Transverse colon (tissue), 4 donors: ENCODE measurements at regions not wholly inside any gene's neighbourhood (a gene's known extent, or its start where the extent isn't known, plus 50 kb on each side); places are given as distances from the start of the nearest gene placed in this dataset.

Experiments used
- DNase-seq: peaks from one replicate; pipeline ENCODE4 v3.0.0-alpha.2; 2019
- H3K27ac ChIP-seq, 4 donors: fragments of 200-600 bp; sonication (generic); 2 replicates each; pipeline ENCODE4 v1.5.1; 2016 to 2018; ENCODE audit warnings: inconsistent platforms in 4 of 4
- H3K27me3 ChIP-seq: fragments of 200-600 bp; sonication (generic); 2 replicates; pipeline ENCODE4 v1.5.1; 2017; ENCODE audit warnings: inconsistent platforms
- H3K36me3 ChIP-seq, 4 donors: fragments of 200-600 bp; sonication (generic); 2 replicates each; pipeline ENCODE4 v1.5.1; 2017 to 2019; ENCODE audit warnings: inconsistent platforms in 4 of 4
- H3K4me1 ChIP-seq, 4 donors: fragments of 200-600 bp; sonication (generic); 2 replicates each; pipeline ENCODE4 v1.5.1; 2017 to 2020; ENCODE audit warnings: inconsistent platforms in 4 of 4
- H3K4me3 ChIP-seq, 4 donors: fragments of 200-600 bp; sonication (generic); 1 replicate in 1 of 4; 2 replicates in 3 of 4; pipeline versions ENCODE4 v1.5.1 to v1.6.1; 2017 to 2019; ENCODE audit warnings: inconsistent platforms in 4 of 4
- H3K9me3 ChIP-seq, 2 donors: fragments of 200-600 bp; sonication (generic); 2 replicates each; pipeline ENCODE4 v1.5.1; 2017 to 2019; ENCODE audit warnings: inconsistent platforms in 2 of 2
- CTCF ChIP-seq, 5 experiments: fragments of 200-600 bp in 3 of 5; fragments of 450-650 bp in 2 of 5; sonication (generic) in 3 of 5; IDR thresholded peaks; 1 replicate in 2 of 5; 2 replicates in 3 of 5; pipeline ENCODE4 v1.5.1; 2016 to 2017; ENCODE audit warnings: antibody characterized with exemption in 5 of 5, inconsistent platforms in 3 of 5, mild to moderate bottlenecking in 2 of 5, moderate library complexity in 1 of 5
- EP300 ChIP-seq: sonication (generic); formaldehyde crosslinking; IDR thresholded peaks from one replicate; pipeline ENCODE4 v1.6.1; 2017; ENCODE audit warnings: antibody characterized with exemption, low read depth
- POLR2A ChIP-seq: fragments of 450-650 bp; IDR thresholded peaks from one replicate; pipeline ENCODE4 v1.6.1; 2016; ENCODE audit warnings: antibody characterized with exemption, mild to moderate bottlenecking, moderate library complexity
- POLR2AphosphoS5 ChIP-seq, 3 donors: sonication (generic); formaldehyde crosslinking; IDR thresholded peaks; one replicate each; pipeline ENCODE4 v1.6.1; 2016; ENCODE audit warnings: antibody characterized with exemption in 3 of 3
- WGBS, 2 donors: methylation state at CpG; one replicate each; pipeline ENCODE4 v1.1.5; 2018; ENCODE audit warnings: low coverage in 1 of 2; 5-methylcytosine and 5-hydroxymethylcytosine counted together
- in situ Hi-C, 4 donors: fragments of 200-750 bp; cut with MboI; loops; one replicate each; pipeline versions ENCODE4 v1.15.0 to v1.15.1; 2017; ENCODE audit warnings: low sequenced_read_pairs in 3 of 4, low pct_ligation_motif_present in 1 of 4, low pct_unique_long_range_greater_than_20kb in 1 of 4
- intact Hi-C: fragments of 100-400 bp; cut with DNase I; formaldehyde crosslinking; loops from one replicate; pipeline ENCODE4 v1.15.1; 2023; ENCODE audit warnings: low total_unique reads

- no peak for DNase-seq
- in situ Hi-C loops, result no loop called here
- no peak overlapping the region for H3K4me3 ChIP-seq
- H3K27me3 ChIP-seq, result no peaks in the 10 kb centered on the region
- H3K4me1 ChIP-seq, result no peaks in the 10 kb centered on the region
- H3K27ac ChIP-seq, result no peak overlapping the region
- TF ChIP-seq POLR2AphosphoS5 (IDR thresholded peaks at IDR 0.05) (no peak), POLR2A (no peak), EP300 (no peak), CTCF (IDR thresholded peaks at IDR 0.05) (no peak)
- intact Hi-C loops, result no loop called here
- no peaks in the 10 kb centered on the region for H3K36me3 ChIP-seq
- no peaks in the 10 kb centered on the region for H3K9me3 ChIP-seq
- 67% methylated on average over 1 of the region's 1 CpG for WGBS, 2 donors
Measured at GRCh38 chr3:30248423-30248822, 358.0 kb upstream of the TGFBR2 start.

- H3K27ac ChIP-seq, result no peak overlapping the region
- TF ChIP-seq CTCF (IDR thresholded peaks at IDR 0.05) (no peak), EP300 (no peak), POLR2A (no peak), POLR2AphosphoS5 (IDR thresholded peaks at IDR 0.05) (no peak)
- no peaks in the 10 kb centered on the region for H3K36me3 ChIP-seq
- DNase-seq, result no peak
- H3K9me3 ChIP-seq, result no peaks in the 10 kb centered on the region
- in situ Hi-C loops, result no loop called here
- H3K27me3 ChIP-seq, result no peaks in the 10 kb centered on the region
- intact Hi-C loops, result no loop called here
- no peak overlapping the region for H3K4me3 ChIP-seq
- no peaks in the 10 kb centered on the region for H3K4me1 ChIP-seq
Measured at GRCh38 chr3:30252474-30252873, 353.9 kb upstream of the TGFBR2 start.

GRCh38 chr3:30253832-30254231 is 352.6 kb upstream of the TGFBR2 start:
- intact Hi-C loops (no loop called here), in situ Hi-C loops (no loop called here)
- peaks cover 0 to 3% (median 0%) of the 10 kb centered on the region in 4 donors for H3K4me1 ChIP-seq
- WGBS, 2 donors, result 92 to 97% methylated on average over 1 of the region's 1 CpG
- no peaks in the 10 kb centered on the region for H3K9me3 ChIP-seq
- H3K4me3 ChIP-seq, result no peak overlapping the region
- no peak overlapping the region for H3K27ac ChIP-seq
- no peaks in the 10 kb centered on the region for H3K36me3 ChIP-seq
- TF ChIP-seq EP300 (no peak), CTCF (IDR thresholded peaks at IDR 0.05) (no peak), POLR2A (no peak), POLR2AphosphoS5 (IDR thresholded peaks at IDR 0.05) (no peak)
- H3K27me3 ChIP-seq, result no peaks in the 10 kb centered on the region
- no peak for DNase-seq

DNA sequence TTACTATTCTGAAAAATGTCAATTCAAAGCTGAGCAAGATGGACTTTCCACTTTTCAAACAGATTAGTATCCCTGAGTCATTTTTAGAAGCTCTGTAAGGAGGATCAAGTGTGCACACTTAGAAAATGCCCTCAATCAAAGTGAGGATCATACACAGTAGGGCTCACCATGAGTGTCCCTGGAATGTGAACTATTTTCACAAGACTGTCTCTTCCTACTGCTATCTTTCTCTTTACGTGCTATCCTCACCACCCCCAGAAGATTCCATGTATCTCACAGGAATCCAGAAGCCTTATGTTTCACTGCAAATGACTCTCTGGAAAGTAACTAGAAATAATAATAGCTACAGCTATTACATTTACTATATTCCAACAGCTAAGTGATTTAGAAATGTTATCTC is 349.9 kb upstream of the TGFBR2 start:
- no peak for TF ChIP-seq EP300
- TF ChIP-seq POLR2AphosphoS5 (IDR thresholded peaks at IDR 0.05), result no peak
- no peak for TF ChIP-seq CTCF (IDR thresholded peaks at IDR 0.05)
- no peak for TF ChIP-seq POLR2A
- Histone ChIP-seq H3K9me3 (no peaks in the 10 kb centered on the region), H3K4me1 (peaks cover 0 to 7% (median 0%) of the 10 kb centered on the region in 4 donors), H3K27me3 (no peaks in the 10 kb centered on the region), H3K36me3 (no peaks in the 10 kb centered on the region), H3K27ac (no peak overlapping the region), H3K4me3 (no peak overlapping the region)
- intact Hi-C loops, result no loop called here
- WGBS, 2 donors, result 83 to 94% methylated on average over 1 of the region's 1 CpG
- no peak for DNase-seq
- in situ Hi-C loops, result no loop called here
